MCF 10A (cell line): ENCODE measurements at regions not wholly inside any gene's neighbourhood (a gene's known extent, or its start where the extent isn't known, plus 50 kb on each side); places are given as distances from the start of the nearest gene placed in this dataset.

Experiments
- BruUV-seq: library from RNA; stranded (reverse); fragments of 400-500 nt; replicated peaks from 2 replicates; lab custom pipeline; 2021; lab: Mats Ljungman, UMichigan
- CTCF ChIA-PET: fragments of 300-600 bp; sonication (Branson Sonifier 250); formaldehyde crosslinking; extraction: SDS; loops from one replicate; lab custom pipeline; 2021; ENCODE audit warnings: antibody characterized with exemption, inconsistent platforms; lab: Yijun Ruan, JAX
- POLR2A ChIA-PET: fragments of 300-600, 350-650 bp; sonication (Branson Sonifier 250); formaldehyde crosslinking; extraction: SDS; loops from one replicate; lab custom pipeline; 2020; ENCODE audit warnings: antibody characterized with exemption, inconsistent platforms; lab: Yijun Ruan, JAX
- DNase-seq: peaks from one replicate; pipeline ENCODE4 v3.0.0-alpha.2; 2018; ENCODE audit not compliant: unreplicated experiment
- H3K27ac Mint-ChIP-seq: one replicate; pipeline ENCODE4 v1.8.0; 2022; ENCODE audit warnings: mild to moderate bottlenecking, low read depth, mixed read lengths; ENCODE audit not compliant: unreplicated experiment
- H3K27me3 Mint-ChIP-seq: one replicate; pipeline ENCODE4 v1.8.0; 2022; ENCODE audit warnings: mixed read lengths; ENCODE audit not compliant: insufficient read depth, unreplicated experiment
- H3K36me3 Mint-ChIP-seq: one replicate; pipeline ENCODE4 v1.8.0; 2022; ENCODE audit warnings: mild to moderate bottlenecking, moderate library complexity, mixed read lengths; ENCODE audit not compliant: insufficient read depth, unreplicated experiment
- H3K4me1 Mint-ChIP-seq: one replicate; pipeline ENCODE4 v1.8.0; 2022; ENCODE audit warnings: mixed read lengths; ENCODE audit not compliant: insufficient read depth, unreplicated experiment
- H3K4me3 Mint-ChIP-seq: one replicate; pipeline ENCODE4 v1.8.0; 2022; ENCODE audit warnings: mild to moderate bottlenecking, moderate library complexity, mixed read lengths; ENCODE audit not compliant: unreplicated experiment
- H3K9me3 Mint-ChIP-seq: one replicate; pipeline ENCODE4 v1.8.0; 2022; ENCODE audit warnings: mixed read lengths; ENCODE audit not compliant: unreplicated experiment
- CTCF ChIP-seq: fragments of 200-600 bp; IDR thresholded peaks from one replicate; pipeline ENCODE4 v1.8.0; 2022; ENCODE audit warnings: antibody characterized with exemption, mild to moderate bottlenecking; ENCODE audit not compliant: unreplicated experiment
- intact Hi-C: fragments of 100-400 bp; cut with micrococcal nuclease; formaldehyde crosslinking; loops from 2 replicates; pipeline ENCODE4 v1.14.1; 2022

DNA sequence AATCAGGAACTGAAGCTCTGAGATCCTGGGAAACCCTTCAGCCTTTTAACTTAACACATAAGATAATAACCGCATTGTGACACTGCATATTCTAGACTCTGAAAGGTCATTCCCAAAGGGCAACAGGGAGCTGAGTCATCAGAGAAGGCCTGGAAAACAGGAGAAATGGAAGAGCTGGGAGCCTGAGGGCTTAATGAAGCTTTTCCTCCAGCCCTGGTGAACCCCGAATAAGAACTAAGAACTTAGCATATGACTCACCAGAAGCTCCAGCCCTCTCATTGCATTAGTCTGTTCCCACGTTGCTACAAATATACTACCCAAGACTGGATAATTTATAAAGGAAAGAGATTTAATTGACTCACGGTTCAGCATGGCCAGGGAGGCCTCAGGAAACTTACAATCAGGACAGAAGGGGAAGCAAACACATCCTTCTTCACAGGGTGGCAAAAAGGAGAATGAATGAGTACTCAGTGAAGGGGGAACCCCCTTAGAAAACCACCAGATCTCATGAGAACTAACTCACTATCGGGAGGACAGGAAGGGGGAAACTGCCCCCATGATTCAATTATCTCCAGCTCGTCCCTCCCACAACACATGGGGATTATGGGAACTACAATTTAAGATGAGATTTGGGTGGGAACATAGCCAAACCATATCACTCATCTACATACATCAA, 648.5 kb downstream of the TFAP2A start:
- Mint-ChIP-seq H3K27me3 (no peaks in the 10 kb centered on the region), H3K36me3 (no peaks in the 10 kb centered on the region), H3K4me3 (no peak overlapping the region), H3K4me1 (peaks cover 18% of the 10 kb centered on the region), H3K27ac (peak overlapping the region; percentile 89), H3K9me3 (no peaks in the 10 kb centered on the region)
- intact Hi-C loops = no loop called here
- CTCF ChIA-PET = interaction anchor here (0.5 kb wide), 1 partner anchor 588 kb away, joined by 3 read pairs; no protein-coding TSS in a partner anchor
- peak; percentile 95 for DNase-seq
- POLR2A ChIA-PET = interaction anchor here (0.6 to 1.1 kb wide), 4 partner anchors 9 to 649 kb away, joined by 3 to 5 read pairs (median 4); partner anchors contain the start of gene TFAP2A
- TF ChIP-seq CTCF = no peak
- BruUV-seq = no TSS peak

DNA sequence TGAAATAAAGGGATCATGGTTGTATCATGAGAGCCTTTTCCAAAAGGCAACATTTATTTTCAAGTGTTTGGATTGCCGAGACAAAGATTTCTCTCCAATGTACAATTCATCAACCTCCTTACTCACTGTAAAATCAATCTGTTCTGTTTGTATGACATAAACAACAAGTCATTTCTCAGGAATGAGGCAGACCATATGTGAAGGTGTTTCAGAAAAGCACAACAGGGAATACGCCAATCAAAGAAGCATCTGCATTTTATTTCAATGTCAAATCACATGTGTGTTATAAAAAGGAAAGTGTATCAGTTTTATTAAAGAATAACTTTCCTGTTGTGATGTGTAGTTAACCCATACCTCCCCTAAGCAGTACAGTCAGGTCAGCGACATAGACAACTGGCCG, 653.7 kb downstream of the TFAP2A start:
- Mint-ChIP-seq H3K9me3 (no peaks in the 10 kb centered on the region), H3K27me3 (no peaks in the 10 kb centered on the region), H3K36me3 (no peaks in the 10 kb centered on the region), H3K27ac (no peak overlapping the region), H3K4me3 (no peak overlapping the region), H3K4me1 (peaks cover 4% of the 10 kb centered on the region)
- BruUV-seq = no TSS peak
- ChIA-PET CTCF (interaction anchor here (0.9 kb wide), 1 partner anchor 1222 kb away, joined by 3 read pairs; no protein-coding TSS in a partner anchor), POLR2A (interaction anchor here (0.9 kb wide), 1 partner anchor 15 kb away, joined by 3 read pairs; no protein-coding TSS in a partner anchor)
- no peak for TF ChIP-seq CTCF
- intact Hi-C loops = no loop called here
- no peak for DNase-seq

GRCh38 chr6:9754515-9754914, 660.4 kb downstream of the TFAP2A start:
- BruUV-seq = no TSS peak
- DNase-seq = no peak
- Mint-ChIP-seq H3K4me1 (no peaks in the 10 kb centered on the region), H3K4me3 (no peak overlapping the region), H3K36me3 (peaks cover 13% of the 10 kb centered on the region), H3K27me3 (no peaks in the 10 kb centered on the region), H3K9me3 (no peaks in the 10 kb centered on the region), H3K27ac (no peak overlapping the region)
- no peak for TF ChIP-seq CTCF
- intact Hi-C loops = no loop called here
- ChIA-PET CTCF (interaction anchor here (0.6 kb wide), 1 partner anchor 82 kb away, joined by 3 read pairs; no protein-coding TSS in a partner anchor), POLR2A (interaction anchor here (0.7 to 1.2 kb wide), 2 partner anchors 9 to 21 kb away, joined by 3 read pairs; no protein-coding TSS in a partner anchor)

GRCh38 chr6:9745966-9746365, 668.9 kb downstream of the TFAP2A start:
- ChIA-PET CTCF (interaction anchor here (1.1 kb wide), 1 partner anchor 40 kb away, joined by 3 read pairs; no protein-coding TSS in a partner anchor), POLR2A (interaction anchor here (1.0 to 1.4 kb wide), 3 partner anchors 11 to 20 kb away, joined by 3 to 4 read pairs (median 3); no protein-coding TSS in a partner anchor)
- Mint-ChIP-seq H3K9me3 (no peaks in the 10 kb centered on the region), H3K4me3 (no peak overlapping the region), H3K4me1 (no peaks in the 10 kb centered on the region), H3K27me3 (no peaks in the 10 kb centered on the region), H3K27ac (no peak overlapping the region), H3K36me3 (no peaks in the 10 kb centered on the region)
- BruUV-seq = no TSS peak
- no peak for TF ChIP-seq CTCF
- DNase-seq = peak; percentile 16
- intact Hi-C loops = no loop called here
